ENCODE measurements at regions not wholly inside any gene's neighbourhood (a gene's known extent, or its start where the extent isn't known, plus 50 kb on each side); places are given as distances from the start of the nearest gene placed in this dataset.
"Not testable (repeated sequence)": the region's sequence is repeated elsewhere in the genome, so short reads cannot be mapped to it uniquely, and the experiment has no call there.

- FAIRE-seq = no peak
Observed at GRCh38 chr2:175450029-175450760, 268.7 kb upstream of the ATP5MC3 start.

- FAIRE-seq = no peak
Observed at GRCh38 chr2:175449616-175450015, 268.1 kb upstream of the ATP5MC3 start.

- FAIRE-seq = no peak
Observed at GRCh38 chr2:175446201-175446600, 264.7 kb upstream of the ATP5MC3 start.

GRCh38 chr2:175445281-175445680 lies 263.8 kb upstream of the ATP5MC3 start:
- no peak for FAIRE-seq

GRCh38 chr2:175442441-175442840 lies 260.9 kb upstream of the ATP5MC3 start:
- FAIRE-seq = no peak

GRCh38 chr2:175441181-175441761 lies 259.8 kb upstream of the ATP5MC3 start:
- FAIRE-seq = no peak

GRCh38 chr2:175439416-175439815 lies 257.9 kb upstream of the ATP5MC3 start:
- no peak for FAIRE-seq

- no peak for FAIRE-seq
Observed at GRCh38 chr2:175437167-175437566, 255.7 kb upstream of the ATP5MC3 start.

- no peak for FAIRE-seq
Observed at GRCh38 chr2:175436076-175436475, 254.6 kb upstream of the ATP5MC3 start.

GRCh38 chr2:175435012-175435411 lies 253.5 kb upstream of the ATP5MC3 start:
- no peak for FAIRE-seq

GRCh38 chr2:175432793-175433192 lies 251.3 kb upstream of the ATP5MC3 start:
- no peak for FAIRE-seq

- no peak for FAIRE-seq
Observed at GRCh38 chr2:175432021-175432420, 250.5 kb upstream of the ATP5MC3 start.

- no peak for FAIRE-seq
Observed at GRCh38 chr2:175431101-175431946, 249.8 kb upstream of the ATP5MC3 start.

- FAIRE-seq = no peak
Observed at GRCh38 chr2:175430236-175430635, 248.7 kb upstream of the ATP5MC3 start.

- FAIRE-seq = no peak
Observed at GRCh38 chr2:175418224-175418835, 236.8 kb upstream of the ATP5MC3 start.

- FAIRE-seq = peak; percentile 94
Observed at GRCh38 chr2:175414882-175415487, 233.5 kb upstream of the ATP5MC3 start.

GRCh38 chr2:175414191-175414881 lies 232.8 kb upstream of the ATP5MC3 start:
- no peak for FAIRE-seq

GRCh38 chr2:175410941-175411340 lies 229.4 kb upstream of the ATP5MC3 start:
- not testable (repeated sequence) for FAIRE-seq

- FAIRE-seq = no peak
Observed at GRCh38 chr2:175404839-175405238, 223.3 kb upstream of the ATP5MC3 start.

GRCh38 chr2:175403599-175404221 lies 222.2 kb upstream of the ATP5MC3 start:
- no peak for FAIRE-seq

- no peak for FAIRE-seq
Observed at GRCh38 chr2:175402571-175402970, 221.1 kb upstream of the ATP5MC3 start.

- FAIRE-seq = no peak
Observed at GRCh38 chr2:175401956-175402469, 220.5 kb upstream of the ATP5MC3 start.
